ENCODE measurements at regions not wholly inside any gene's neighbourhood (a gene's known extent, or its start where the extent isn't known, plus 50 kb on each side); places are given as distances from the start of the nearest gene placed in this dataset.
"Not testable (repeated sequence)": the region's sequence is repeated elsewhere in the genome, so short reads cannot be mapped to it uniquely, and the experiment has no call there.

- Mint-ChIP-seq H3K36me3 (ENCODE audit: low read depth) (no peaks in the 10 kb centered on the region), H3K4me3 (no peak overlapping the region), H3K9me3 (no peaks in the 10 kb centered on the region), H3K27me3 (no peaks in the 10 kb centered on the region), H3K27ac (no peak overlapping the region), H3K4me1 (peaks cover 46% of the 10 kb centered on the region)
- ChIA-PET POLR2A (interaction anchor here (1.8 to 2.4 kb wide), 2 partner anchors 13 to 80 kb away, joined by 5 to 29 read pairs; partner anchors contain the start of gene ZFAND5), CTCF (no interaction called here)
- no peak for DNase-seq
Observed at GRCh38 chr9:72445306-72445995, 76.0 kb upstream of the TMC1 start.

- Mint-ChIP-seq H3K36me3 (ENCODE audit: low read depth) (no peaks in the 10 kb centered on the region), H3K9me3 (no peaks in the 10 kb centered on the region), H3K4me3 (no peak overlapping the region), H3K27me3 (no peaks in the 10 kb centered on the region), H3K4me1 (peaks cover 48% of the 10 kb centered on the region), H3K27ac (peak overlapping the region; percentile 91)
- no peak for DNase-seq
- ChIA-PET POLR2A (interaction anchor here (1.6 to 2.4 kb wide), 4 partner anchors 14 to 146 kb away, joined by 5 to 29 read pairs (median 11); partner anchors contain the start of gene ZFAND5), CTCF (interaction anchor here (1.1 to 1.7 kb wide), 3 partner anchors 79 to 148 kb away, joined by 4 to 7 read pairs (median 5); partner anchors contain the start of gene ZFAND5)
Observed at GRCh38 chr9:72444435-72444834, 77.0 kb upstream of the TMC1 start.

GRCh38 chr9:72443855-72444254, 77.6 kb upstream of the TMC1 start:
- POLR2A ChIA-PET, result interaction anchor here (0.8 to 2.4 kb wide), 11 partner anchors 14 to 146 kb away, joined by 3 to 29 read pairs (median 5); partner anchors contain the start of gene ZFAND5
- peak; percentile 40 for DNase-seq
- H3K27me3 Mint-ChIP-seq, result no peaks in the 10 kb centered on the region
- H3K4me3 Mint-ChIP-seq, result peak overlapping the region; percentile 8
- CTCF ChIA-PET, result interaction anchor here (0.7 to 1.7 kb wide), 6 partner anchors 20 to 148 kb away, joined by 3 to 7 read pairs (median 4); partner anchors contain the start of gene ZFAND5
- no peaks in the 10 kb centered on the region for H3K36me3 Mint-ChIP-seq (ENCODE audit: low read depth)
- H3K9me3 Mint-ChIP-seq, result no peaks in the 10 kb centered on the region
- peaks cover 48% of the 10 kb centered on the region for H3K4me1 Mint-ChIP-seq
- H3K27ac Mint-ChIP-seq, result peak overlapping the region; percentile 91

- H3K36me3 Mint-ChIP-seq (ENCODE audit: low read depth), result no peaks in the 10 kb centered on the region
- no peaks in the 10 kb centered on the region for H3K9me3 Mint-ChIP-seq
- DNase-seq, result no peak
- ChIA-PET CTCF (no interaction called here), POLR2A (no interaction called here)
- H3K27ac Mint-ChIP-seq, result peak overlapping the region; percentile 53
- H3K4me3 Mint-ChIP-seq, result no peak overlapping the region
- peaks cover 48% of the 10 kb centered on the region for H3K4me1 Mint-ChIP-seq
- H3K27me3 Mint-ChIP-seq, result no peaks in the 10 kb centered on the region
Observed at GRCh38 chr9:72441848-72442607, 77.0 kb upstream of the ZFAND5 start.

- Mint-ChIP-seq H3K36me3 (ENCODE audit: low read depth) (no peaks in the 10 kb centered on the region), H3K9me3 (no peaks in the 10 kb centered on the region), H3K4me3 (no peak overlapping the region), H3K4me1 (peaks cover 48% of the 10 kb centered on the region), H3K27ac (no peak overlapping the region), H3K27me3 (no peaks in the 10 kb centered on the region)
- ChIA-PET CTCF (interaction anchor here (0.9 kb wide), 1 partner anchor 76 kb away, joined by 3 read pairs; no protein-coding TSS in a partner anchor), POLR2A (interaction anchor here (1.2 kb wide), 1 partner anchor 76 kb away, joined by 3 read pairs; the partner anchor contains the start of gene ZFAND5)
- no peak for DNase-seq
Observed at GRCh38 chr9:72440992-72441847, 76.2 kb upstream of the ZFAND5 start.

- H3K9me3 Mint-ChIP-seq, result no peaks in the 10 kb centered on the region
- H3K27me3 Mint-ChIP-seq, result no peaks in the 10 kb centered on the region
- DNase-seq, result no peak
- H3K4me1 Mint-ChIP-seq, result peaks cover 42% of the 10 kb centered on the region
- H3K36me3 Mint-ChIP-seq (ENCODE audit: low read depth), result no peaks in the 10 kb centered on the region
- CTCF ChIA-PET, result interaction anchor here (0.9 kb wide), 1 partner anchor 75 kb away, joined by 3 read pairs; no protein-coding TSS in a partner anchor
- H3K4me3 Mint-ChIP-seq, result no peak overlapping the region
- POLR2A ChIA-PET, result interaction anchor here (1.2 kb wide), 1 partner anchor 76 kb away, joined by 3 read pairs; the partner anchor contains the start of gene ZFAND5
- no peak overlapping the region for H3K27ac Mint-ChIP-seq
Observed at GRCh38 chr9:72440378-72440777, 75.4 kb upstream of the ZFAND5 start.

- H3K4me1 Mint-ChIP-seq; H3K4me3 Mint-ChIP-seq; DNase-seq; CTCF ChIA-PET; H3K27ac Mint-ChIP-seq; POLR2A ChIA-PET; H3K9me3 Mint-ChIP-seq; H3K36me3 Mint-ChIP-seq (ENCODE audit: low read depth); H3K27me3 Mint-ChIP-seq: not testable (repeated sequence)
Observed at GRCh38 chr9:72433616-72434267, 68.7 kb upstream of the ZFAND5 start.

GRCh38 chr9:72431036-72431435, 66.0 kb upstream of the ZFAND5 start:
- no peak overlapping the region for H3K27ac Mint-ChIP-seq
- POLR2A ChIA-PET, result no interaction called here
- DNase-seq, result no peak
- CTCF ChIA-PET, result no interaction called here
- H3K9me3 Mint-ChIP-seq, result no peaks in the 10 kb centered on the region
- no peaks in the 10 kb centered on the region for H3K36me3 Mint-ChIP-seq (ENCODE audit: low read depth)
- no peaks in the 10 kb centered on the region for H3K27me3 Mint-ChIP-seq
- no peaks in the 10 kb centered on the region for H3K4me1 Mint-ChIP-seq
- no peak overlapping the region for H3K4me3 Mint-ChIP-seq

- H3K27ac Mint-ChIP-seq, result no peak overlapping the region
- no peaks in the 10 kb centered on the region for H3K9me3 Mint-ChIP-seq
- DNase-seq, result no peak
- ChIA-PET CTCF (no interaction called here), POLR2A (no interaction called here)
- H3K4me1 Mint-ChIP-seq, result no peaks in the 10 kb centered on the region
- no peaks in the 10 kb centered on the region for H3K27me3 Mint-ChIP-seq
- H3K4me3 Mint-ChIP-seq, result no peak overlapping the region
- no peaks in the 10 kb centered on the region for H3K36me3 Mint-ChIP-seq (ENCODE audit: low read depth)
Observed at GRCh38 chr9:72428329-72428728, 63.3 kb upstream of the ZFAND5 start.

GRCh38 chr9:72427801-72428200, 62.8 kb upstream of the ZFAND5 start:
- Mint-ChIP-seq H3K36me3 (ENCODE audit: low read depth) (no peaks in the 10 kb centered on the region), H3K4me1 (no peaks in the 10 kb centered on the region), H3K9me3 (no peaks in the 10 kb centered on the region), H3K27me3 (no peaks in the 10 kb centered on the region), H3K4me3 (no peak overlapping the region), H3K27ac (no peak overlapping the region)
- ChIA-PET POLR2A (no interaction called here), CTCF (no interaction called here)
- no peak for DNase-seq

- Mint-ChIP-seq H3K36me3 (ENCODE audit: low read depth) (no peaks in the 10 kb centered on the region), H3K27ac (no peak overlapping the region), H3K9me3 (no peaks in the 10 kb centered on the region), H3K27me3 (no peaks in the 10 kb centered on the region), H3K4me3 (no peak overlapping the region), H3K4me1 (no peaks in the 10 kb centered on the region)
- CTCF ChIA-PET, result no interaction called here
- POLR2A ChIA-PET, result no interaction called here
- no peak for DNase-seq
Observed at GRCh38 chr9:72424131-72424530, 59.1 kb upstream of the ZFAND5 start.

- Mint-ChIP-seq H3K27ac (no peak overlapping the region), H3K27me3 (no peaks in the 10 kb centered on the region), H3K36me3 (ENCODE audit: low read depth) (no peaks in the 10 kb centered on the region), H3K4me1 (no peaks in the 10 kb centered on the region), H3K9me3 (no peaks in the 10 kb centered on the region), H3K4me3 (no peak overlapping the region)
- ChIA-PET CTCF (no interaction called here), POLR2A (interaction anchor here (1.1 kb wide), 1 partner anchor 13 kb away, joined by 3 read pairs; no protein-coding TSS in a partner anchor)
- DNase-seq, result no peak
Observed at GRCh38 chr9:72422214-72422613, 57.2 kb upstream of the ZFAND5 start.
